SKM-1 (cell line): ENCODE measurements at regions not wholly inside any gene's neighbourhood (a gene's known extent, or its start where the extent isn't known, plus 50 kb on each side); places are given as distances from the start of the nearest gene placed in this dataset.
"Not testable (repeated sequence)": the region's sequence is repeated elsewhere in the genome, so short reads cannot be mapped to it uniquely, and the experiment has no call there.

Source experiments
- DNase-seq: peaks from one replicate; lab custom pipeline; 2025; ENCODE audit not compliant: unreplicated experiment; lab: John Stamatoyannopoulos, UW

DNA sequence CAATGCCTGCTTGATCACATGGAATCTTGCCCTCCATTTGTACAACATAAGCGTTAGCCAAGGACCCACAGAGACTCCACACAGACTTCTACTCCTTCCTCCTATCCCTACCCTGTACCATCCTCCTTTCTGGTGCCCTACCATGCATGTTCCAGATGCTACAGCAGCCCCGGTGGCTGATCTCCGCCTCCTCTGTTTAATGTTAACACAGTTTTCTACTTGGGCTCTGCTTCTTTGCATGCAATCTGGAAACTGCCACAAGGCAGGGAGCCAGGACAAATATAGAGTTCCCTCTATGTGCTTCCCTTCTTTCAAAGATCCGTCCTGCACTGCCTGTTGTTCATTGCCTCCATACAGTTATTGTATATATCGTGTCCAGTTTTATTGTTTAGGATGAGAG is 368.6 kb upstream of the TENM3 start:
- no peak for DNase-seq

- DNase-seq = no peak
Measured at GRCh38 chr4:181877329-181877848, 365.8 kb upstream of the TENM3 start.

DNA sequence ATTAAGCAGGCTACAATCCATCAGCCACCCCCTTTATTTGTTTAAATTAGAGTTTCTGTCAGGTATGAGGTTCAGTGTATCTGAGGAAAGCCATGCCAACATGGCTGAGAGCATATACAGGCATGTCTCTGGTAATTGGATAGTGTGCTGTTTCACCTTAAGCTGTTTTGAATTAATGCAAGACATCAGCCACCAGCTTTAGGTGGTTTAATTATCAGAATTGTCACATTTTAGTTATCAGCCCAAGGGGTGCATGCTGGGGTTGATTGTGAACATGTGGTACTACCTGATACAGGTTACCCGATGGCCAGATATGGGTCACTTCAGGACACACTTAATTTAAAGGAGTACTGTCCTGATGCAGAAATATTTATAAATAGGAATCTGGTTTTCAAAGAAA is 353.2 kb upstream of the TENM3 start:
- no peak for DNase-seq

GRCh38 chr4:181890911-181891310 is 352.3 kb upstream of the TENM3 start:
- DNase-seq = no peak

- DNase-seq = no peak
Measured at GRCh38 chr4:181896614-181897013, 346.6 kb upstream of the TENM3 start.

- no peak for DNase-seq
Measured at GRCh38 chr4:181897935-181898334, 345.3 kb upstream of the TENM3 start.

GRCh38 chr4:181902404-181902803 is 340.8 kb upstream of the TENM3 start:
- not testable (repeated sequence) for DNase-seq

DNA sequence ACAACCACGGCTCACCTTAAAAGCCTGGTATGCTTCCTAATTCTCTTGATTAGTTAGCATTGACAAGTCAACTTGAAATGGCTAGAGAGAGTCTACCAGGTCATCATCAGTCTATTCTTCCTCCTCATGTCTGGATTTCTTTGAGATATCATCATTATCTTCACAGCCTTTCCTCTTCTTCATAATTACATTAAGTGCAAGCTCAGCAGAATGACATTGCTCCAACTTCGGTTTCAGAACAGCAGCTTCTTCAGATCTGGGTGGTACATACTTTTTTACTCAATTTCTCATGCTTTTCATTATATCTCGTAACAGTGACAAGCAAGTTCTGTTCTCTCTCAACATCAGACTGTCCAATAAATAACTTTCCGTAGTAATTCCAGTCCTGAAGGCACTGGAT is 337.5 kb upstream of the TENM3 start:
- DNase-seq = no peak

- no peak for DNase-seq
Measured at GRCh38 chr4:181908168-181908567, 335.0 kb upstream of the TENM3 start.

GRCh38 chr4:181909368-181909767 is 333.8 kb upstream of the TENM3 start:
- no peak for DNase-seq

- no peak for DNase-seq
Measured at GRCh38 chr4:181911420-181911819, 331.8 kb upstream of the TENM3 start.

DNA sequence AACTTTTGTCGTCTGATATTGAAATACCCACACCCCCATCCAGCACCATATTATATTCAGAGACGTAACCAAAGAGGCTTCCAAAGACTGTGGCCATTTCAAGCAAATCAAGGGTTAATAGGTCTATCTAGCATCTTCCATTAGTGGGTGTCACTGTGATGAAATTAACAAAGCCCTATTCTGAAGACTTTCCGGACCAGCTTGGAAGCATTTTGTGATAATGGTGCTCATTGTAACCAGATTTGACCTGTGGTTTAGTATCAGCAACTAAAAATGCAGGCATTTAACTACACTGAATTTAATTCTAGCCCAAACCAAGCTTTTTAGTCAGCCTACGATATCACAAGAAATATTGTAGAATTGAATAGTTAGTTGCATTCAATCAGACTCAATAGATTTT is 309.7 kb upstream of the TENM3 start:
- no peak for DNase-seq

DNA sequence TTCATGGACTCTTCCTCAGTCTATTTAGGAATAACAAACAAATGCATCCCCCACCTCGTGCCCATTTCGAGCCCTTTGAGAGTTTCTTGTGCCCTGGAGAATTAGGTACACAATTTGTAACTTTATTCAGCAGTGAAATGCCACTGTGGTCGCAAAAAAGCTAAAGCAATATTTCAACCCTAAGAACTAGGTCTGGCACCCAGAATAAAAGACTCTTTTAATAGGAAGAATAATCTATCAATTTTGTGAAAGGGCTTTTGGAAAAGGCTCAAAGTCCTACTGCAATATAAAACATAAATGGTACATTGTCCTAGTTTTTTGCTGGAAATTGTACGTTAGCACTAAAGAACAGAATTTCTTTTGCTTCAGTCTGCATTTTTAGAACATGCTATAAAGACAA is 304.6 kb upstream of the TENM3 start:
- no peak for DNase-seq

DNA sequence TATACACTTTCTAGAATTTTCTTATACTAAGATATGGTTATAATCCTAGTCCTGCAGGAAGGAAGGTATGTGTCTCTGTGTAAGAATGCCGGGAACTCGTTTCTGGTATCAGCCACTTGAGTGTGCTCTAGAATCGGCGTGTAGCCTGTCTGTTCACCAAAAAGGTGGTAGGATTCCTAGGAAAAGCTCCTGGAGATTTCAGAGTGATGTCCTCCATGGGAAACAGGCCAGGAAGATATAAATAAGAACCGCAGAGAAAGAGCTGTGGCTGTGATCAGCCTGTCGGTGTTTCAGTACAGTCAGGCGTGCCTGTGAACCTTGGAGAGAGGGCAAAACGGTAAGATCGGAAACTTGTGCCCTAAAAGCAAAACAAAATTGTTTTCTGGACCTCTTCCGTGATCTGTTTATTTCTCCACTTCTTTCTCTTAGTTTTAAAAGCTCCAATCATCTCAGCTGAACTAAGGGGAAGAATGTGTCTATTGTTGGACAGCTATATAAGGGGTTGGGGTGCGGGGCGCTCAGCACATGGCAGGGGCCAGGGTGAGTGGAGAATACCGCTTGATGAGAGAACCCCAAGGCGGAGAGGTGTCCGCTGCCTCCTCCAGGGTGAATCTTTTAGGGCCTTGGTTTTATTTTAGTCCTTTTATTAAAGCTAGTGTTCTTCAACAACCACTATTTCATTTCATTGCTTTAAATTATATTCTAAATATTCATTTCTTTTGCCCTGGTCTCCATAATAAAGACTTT is 303.8 kb upstream of the TENM3 start:
- no peak for DNase-seq

GRCh38 chr4:181944527-181944926 is 298.7 kb upstream of the TENM3 start:
- no peak for DNase-seq

GRCh38 chr4:181946902-181947301 is 296.3 kb upstream of the TENM3 start:
- no peak for DNase-seq

- DNase-seq = no peak
Measured at GRCh38 chr4:181948839-181949382, 294.3 kb upstream of the TENM3 start.

- no peak for DNase-seq
Measured at GRCh38 chr4:181949704-181950312, 293.4 kb upstream of the TENM3 start.

GRCh38 chr4:181950372-181951127 is 292.7 kb upstream of the TENM3 start:
- no peak for DNase-seq

GRCh38 chr4:181951265-181951664 is 291.9 kb upstream of the TENM3 start:
- no peak for DNase-seq

DNA sequence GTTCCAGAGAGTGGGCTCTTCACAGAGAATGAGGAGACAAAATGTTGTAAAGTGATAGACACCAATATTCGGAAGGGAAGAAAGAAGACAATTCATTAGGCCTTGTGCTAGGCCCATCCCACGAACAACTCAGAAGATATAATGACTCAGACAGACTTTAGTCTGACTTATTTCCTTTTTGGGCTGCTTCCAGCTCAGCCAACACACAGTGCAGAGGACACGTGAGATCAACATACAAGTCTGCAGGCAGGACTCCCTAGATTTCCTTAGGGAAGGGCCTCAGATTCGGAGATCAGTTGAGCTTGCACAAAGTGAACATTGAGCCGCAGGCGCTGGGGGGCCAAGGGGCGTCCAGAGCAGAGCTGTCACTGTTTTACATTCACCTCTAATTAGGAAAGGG is 290.7 kb upstream of the TENM3 start:
- no peak for DNase-seq

- no peak for DNase-seq
Measured at GRCh38 chr4:181956512-181956911, 286.7 kb upstream of the TENM3 start.
